Panc1 (cell line): ENCODE measurements at regions not wholly inside any gene's neighbourhood (a gene's known extent, or its start where the extent isn't known, plus 50 kb on each side); places are given as distances from the start of the nearest gene placed in this dataset.

Source experiments
- ATAC-seq: fragments of 200-7000 bp; cut with Tn5 transposase; 2 replicates; pipeline ENCODE4 v1.9.1; 2020; ENCODE audit warnings: mild to moderate bottlenecking, moderate library complexity
- BruUV-seq: library from RNA; stranded (reverse); fragments of 400-500 nt; replicated peaks from 2 replicates; lab custom pipeline; 2021; lab: Mats Ljungman, UMichigan
- CTCF ChIA-PET: fragments of 300-600 bp; sonication (Branson Sonifier 250); formaldehyde crosslinking; loops from one replicate; lab custom pipeline; 2022; ENCODE audit warnings: antibody characterized with exemption; lab: Charles Lee
- POLR2A ChIA-PET: fragments of 300-600 bp; sonication (Branson Sonifier 250); formaldehyde crosslinking; loops from one replicate; lab custom pipeline; 2022; ENCODE audit warnings: antibody characterized with exemption; lab: Charles Lee
- DNase-seq: peaks from one replicate; pipeline ENCODE4 v3.0.0-alpha.2; 2010; ENCODE audit warnings: low read depth, low spot score
- H3K27ac ChIP-seq: 2 replicates; pipeline ENCODE4 v1.5.1; 2011; ENCODE audit warnings: mild to moderate bottlenecking, low read length, inconsistent platforms
- H3K27me3 ChIP-seq: fragments of 200-500 bp; sonication (Bioruptor generic); 2 replicates; pipeline ENCODE4 v1.6.0; 2014; ENCODE audit warnings: low read length, inconsistent platforms; ENCODE audit not compliant: control insufficient read depth, insufficient read depth
- H3K36me3 ChIP-seq: fragments of 200-500 bp; sonication (Bioruptor generic); 2 replicates; pipeline ENCODE4 v1.5.1; 2014; ENCODE audit warnings: inconsistent platforms, mild to moderate bottlenecking, low read length, moderate library complexity; ENCODE audit not compliant: control insufficient read depth, insufficient read depth
- H3K4me1 ChIP-seq: 2 replicates; pipeline ENCODE4 v1.5.1; 2011; ENCODE audit warnings: inconsistent platforms, mild to moderate bottlenecking, low read length, moderate library complexity; ENCODE audit not compliant: control insufficient read depth, insufficient read depth
- H3K4me3 ChIP-seq, 2 experiments: 2 replicates each; pipeline ENCODE4 v1.5.1; 2011 to 2012; ENCODE audit warnings: low read depth in 2 of 2, low read length in 2 of 2, mild to moderate bottlenecking in 2 of 2, inconsistent platforms in 1 of 2, moderate library complexity in 1 of 2
- H3K9me3 ChIP-seq: fragments of 200-500 bp; sonication (Bioruptor generic); 2 replicates; pipeline ENCODE4 v1.5.1; 2014; ENCODE audit warnings: low read depth, mild to moderate bottlenecking, inconsistent platforms, low read length, moderate library complexity; ENCODE audit not compliant: control insufficient read depth, insufficient read depth
- CTCF ChIP-seq: fragments of 450-650 bp; IDR thresholded peaks from 2 replicates; pipeline ENCODE4 v1.5.1; 2017; ENCODE audit warnings: mild to moderate bottlenecking
- POLR2AphosphoS5 ChIP-seq: IDR thresholded peaks from 2 replicates; pipeline ENCODE4 v1.6.1; 2012; ENCODE audit warnings: mild to moderate bottlenecking, low read depth, low read length, moderate library complexity
- REST ChIP-seq, 2 experiments: IDR thresholded peaks; 2 replicates each; pipeline ENCODE4 v1.6.1; 2011 to 2012; ENCODE audit warnings: low read depth in 2 of 2, control low read depth in 1 of 2, low read length in 1 of 2, mild to moderate bottlenecking in 1 of 2, moderate library complexity in 1 of 2; ENCODE audit not compliant: insufficient read depth in 1 of 2
- SIN3A ChIP-seq: IDR thresholded peaks from 2 replicates; pipeline ENCODE4 v1.6.1; 2012; ENCODE audit warnings: low read depth, mild to moderate bottlenecking, low read length, moderate library complexity, borderline replicate concordance; ENCODE audit not compliant: insufficient read depth
- TCF7L2 ChIP-seq: IDR thresholded peaks from 2 replicates; pipeline ENCODE4 v1.6.1; 2011; ENCODE audit warnings: mild to moderate bottlenecking, low read depth, low read length, inconsistent platforms
- in situ Hi-C: cut with HindIII; loops from 2 replicates; pipeline ENCODE4 v1.10.0; 2016; ENCODE audit warnings: low sequenced_read_pairs, low pct_unique_long_range_greater_than_20kb
- intact Hi-C: fragments of 100-400 bp; cut with micrococcal nuclease; formaldehyde crosslinking; loops from one replicate; pipeline ENCODE4 v1.10.0; 2022; ENCODE audit not compliant: unreplicated experiment

GRCh38 chr2:120959426-120959825 lies 223.8 kb downstream of the GLI2 start:
- intact Hi-C loops (no loop called here), in situ Hi-C loops (no loop called here)
- Histone ChIP-seq H3K27me3 (no peaks in the 10 kb centered on the region), H3K36me3 (no peaks in the 10 kb centered on the region), H3K27ac (no peak overlapping the region), H3K4me3 (no peak overlapping the region), H3K9me3 (no peaks in the 10 kb centered on the region), H3K4me1 (no peaks in the 10 kb centered on the region)
- ATAC-seq (no peak), DNase-seq (no peak)
- POLR2A ChIA-PET = interaction anchor here (0.6 kb wide), 1 partner anchor 108 kb away, joined by 11 read pairs; no protein-coding TSS in a partner anchor
- BruUV-seq = no TSS peak
- TF ChIP-seq REST (IDR thresholded peaks at IDR 0.05; ENCODE audit: insufficient read depth in 1 of 2, low read depth in 2 of 2, low read length in 1 of 2) (no peak), TCF7L2 (no peak), POLR2AphosphoS5 (no peak)
- CTCF ChIA-PET = interaction anchor here (0.6 kb wide), 1 partner anchor 111 kb away, joined by 5 read pairs; no protein-coding TSS in a partner anchor

- Histone ChIP-seq H3K9me3 (no peaks in the 10 kb centered on the region), H3K4me3 (no peak overlapping the region), H3K27ac (no peak overlapping the region), H3K27me3 (no peaks in the 10 kb centered on the region), H3K36me3 (no peaks in the 10 kb centered on the region), H3K4me1 (no peaks in the 10 kb centered on the region)
- ChIA-PET POLR2A (no interaction called here), CTCF (no interaction called here)
- intact Hi-C loops = no loop called here
- ATAC-seq = no peak
- DNase-seq = no peak
- TF ChIP-seq REST (IDR thresholded peaks at IDR 0.05; ENCODE audit: insufficient read depth in 1 of 2, low read depth in 2 of 2, low read length in 1 of 2) = no peak
- no peak for TF ChIP-seq POLR2AphosphoS5
- no peak for TF ChIP-seq SIN3A
- no TSS peak for BruUV-seq
- in situ Hi-C loops = no loop called here
Observed at GRCh38 chr2:120960770-120961366, 225.2 kb downstream of the GLI2 start.

- H3K36me3 ChIP-seq = no peaks in the 10 kb centered on the region
- no peaks in the 10 kb centered on the region for H3K27me3 ChIP-seq
- H3K9me3 ChIP-seq = no peaks in the 10 kb centered on the region
- intact Hi-C loops = no loop called here
- DNase-seq (no peak), ATAC-seq (no peak)
- no peak overlapping the region for H3K27ac ChIP-seq
- no peaks in the 10 kb centered on the region for H3K4me1 ChIP-seq
- POLR2A ChIA-PET = no interaction called here
- CTCF ChIA-PET = no interaction called here
- H3K4me3 ChIP-seq = no peak overlapping the region
- BruUV-seq = no TSS peak
- no peak for TF ChIP-seq TCF7L2
- TF ChIP-seq REST (IDR thresholded peaks at IDR 0.05; ENCODE audit: insufficient read depth in 1 of 2, low read depth in 2 of 2, low read length in 1 of 2) = no peak
- no peak for TF ChIP-seq POLR2AphosphoS5
- TF ChIP-seq CTCF = no peak
- no peak for TF ChIP-seq SIN3A
- in situ Hi-C loops = no loop called here
Observed at GRCh38 chr2:120961396-120961795, 225.7 kb downstream of the GLI2 start.
